GM23248 (cell line): ENCODE measurements at regions not wholly inside any gene's neighbourhood (a gene's known extent, or its start where the extent isn't known, plus 50 kb on each side); places are given as distances from the start of the nearest gene placed in this dataset.

Source experiments
- EZH2 ChIP-seq: fragments of 200-600 bp; sonication (generic); IDR thresholded peaks from 2 replicates; pipeline ENCODE4 v1.6.1; 2018; ENCODE audit warnings: antibody characterized with exemption, mild to moderate bottlenecking; ENCODE audit not compliant: insufficient read depth, poor library complexity, severe bottlenecking
- EZH2phosphoT487 ChIP-seq: fragments of 200-600 bp; sonication (generic); IDR thresholded peaks from 2 replicates; pipeline ENCODE4 v1.6.1; 2018; ENCODE audit warnings: antibody characterized with exemption, moderate library complexity, mild to moderate bottlenecking, low read depth; ENCODE audit not compliant: insufficient read depth

- TF ChIP-seq EZH2phosphoT487 (no peak), EZH2 (no peak)
These were observed 429.7 kb downstream of the EPHA7 start for GRCh38 chr6:92989656-92990055.
